ENCODE measurements at regions not wholly inside any gene's neighbourhood (a gene's known extent, or its start where the extent isn't known, plus 50 kb on each side); places are given as distances from the start of the nearest gene placed in this dataset.
"Not testable (repeated sequence)": the region's sequence is repeated elsewhere in the genome, so short reads cannot be mapped to it uniquely, and the experiment has no call there.

DNA sequence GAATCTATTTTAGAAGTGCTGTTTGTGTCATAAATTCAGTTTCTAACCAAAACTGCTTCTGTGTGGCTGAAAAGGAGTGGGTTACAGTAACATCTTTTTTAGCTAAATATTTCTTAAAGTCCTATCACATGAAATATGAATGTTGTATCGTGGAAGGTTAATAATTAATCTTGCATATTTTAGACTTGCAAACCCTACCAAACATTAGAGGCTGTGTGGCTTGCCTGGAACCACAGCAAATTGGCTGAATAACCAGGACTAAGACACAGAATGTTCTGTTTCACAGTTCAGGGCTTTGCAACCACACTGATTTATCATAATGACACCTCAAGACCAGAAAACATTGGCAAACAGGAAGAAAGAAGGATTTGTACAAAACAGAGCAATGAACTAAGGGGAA lies 208.9 kb upstream of the CNTNAP5 start:
- no peak overlapping the region for H3K9ac ChIP-seq (ENCODE audit: low read depth, low read length)
- H3K36me3 ChIP-seq (ENCODE audit: insufficient read depth, low read length), result no peaks in the 10 kb centered on the region
- no peaks in the 10 kb centered on the region for H3K9me3 ChIP-seq (ENCODE audit: insufficient read depth, low read depth, low read length)
- no CpG with 5 or more reads among the region's 1 CpG for WGBS
- H3K4me1 ChIP-seq (ENCODE audit: insufficient read depth, low read length), result no peaks in the 10 kb centered on the region
- H3K27me3 ChIP-seq (ENCODE audit: insufficient read depth, low read length), result no peaks in the 10 kb centered on the region
- H3K4me3 ChIP-seq (ENCODE audit: low read length), result no peak overlapping the region
- H3K27ac ChIP-seq (ENCODE audit: low read depth, low read length), result no peak overlapping the region

DNA sequence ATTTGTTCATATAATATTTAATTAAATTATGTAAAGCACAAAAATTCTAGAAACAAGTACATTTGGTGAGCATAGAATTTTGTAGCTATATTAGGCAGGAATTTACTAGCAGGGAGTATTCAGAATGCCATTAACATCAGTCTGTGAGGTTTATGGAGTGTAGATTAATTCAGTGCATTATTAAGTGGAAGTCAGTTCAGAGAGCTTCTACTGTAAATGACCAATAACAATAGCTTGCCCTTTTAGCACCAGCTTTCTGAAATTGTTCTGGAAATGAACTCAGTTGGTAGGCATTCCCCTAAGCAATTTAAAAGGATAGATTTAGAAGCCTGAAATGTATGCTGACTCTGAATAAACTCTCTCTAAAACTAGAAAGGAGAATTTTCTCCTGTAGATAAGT lies 208.2 kb upstream of the CNTNAP5 start:
- H3K4me1 ChIP-seq (ENCODE audit: insufficient read depth, low read length), result no peaks in the 10 kb centered on the region
- no peaks in the 10 kb centered on the region for H3K27me3 ChIP-seq (ENCODE audit: insufficient read depth, low read length)
- H3K4me3 ChIP-seq (ENCODE audit: low read length), result no peak overlapping the region
- no peaks in the 10 kb centered on the region for H3K36me3 ChIP-seq (ENCODE audit: insufficient read depth, low read length)
- H3K9me3 ChIP-seq (ENCODE audit: insufficient read depth, low read depth, low read length), result no peaks in the 10 kb centered on the region
- H3K9ac ChIP-seq (ENCODE audit: low read depth, low read length), result no peak overlapping the region
- no peak overlapping the region for H3K27ac ChIP-seq (ENCODE audit: low read depth, low read length)

- Histone ChIP-seq H3K4me3 (ENCODE audit: low read length) (no peak overlapping the region), H3K9me3 (ENCODE audit: insufficient read depth, low read depth, low read length) (0 out of 2 replicates have a peak, but pooled peaks cover 4% of the 10 kb centered on the region), H3K9ac (ENCODE audit: low read depth, low read length) (no peak overlapping the region), H3K4me1 (ENCODE audit: insufficient read depth, low read length) (no peaks in the 10 kb centered on the region), H3K27me3 (ENCODE audit: insufficient read depth, low read length) (no peaks in the 10 kb centered on the region), H3K27ac (ENCODE audit: low read depth, low read length) (no peak overlapping the region), H3K36me3 (ENCODE audit: insufficient read depth, low read length) (no peaks in the 10 kb centered on the region)
- 97% methylated on average over 26 of the region's 26 CpGs for WGBS
Observed at GRCh38 chr2:123826729-123827271, 198.3 kb upstream of the CNTNAP5 start.

DNA sequence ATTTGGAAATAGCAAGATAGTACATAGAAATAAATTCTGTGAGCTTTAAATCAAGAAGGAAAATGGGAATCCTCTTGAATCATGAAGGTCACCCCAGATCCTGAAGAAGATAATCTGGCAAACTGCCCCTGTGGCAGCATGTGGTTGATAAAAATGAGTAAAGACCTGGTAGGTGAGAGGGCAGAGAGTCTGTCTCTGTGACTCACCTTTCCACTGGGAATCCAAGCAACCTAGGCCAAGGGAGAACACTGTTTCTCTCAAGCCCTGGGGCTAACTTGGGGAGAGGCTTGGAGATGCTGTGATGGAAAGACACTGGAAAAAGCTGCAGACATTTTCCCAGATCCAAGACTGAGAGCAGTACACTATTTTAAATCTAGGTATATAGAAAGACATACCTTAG lies 185.8 kb upstream of the CNTNAP5 start:
- Histone ChIP-seq H3K4me1 (ENCODE audit: insufficient read depth, low read length) (no peaks in the 10 kb centered on the region), H3K4me3 (ENCODE audit: low read length) (no peak overlapping the region), H3K36me3 (ENCODE audit: insufficient read depth, low read length) (no peaks in the 10 kb centered on the region), H3K27ac (ENCODE audit: low read depth, low read length) (no peak overlapping the region), H3K9me3 (ENCODE audit: insufficient read depth, low read depth, low read length) (0 out of 2 replicates have a peak, but pooled peaks cover 6% of the 10 kb centered on the region), H3K9ac (ENCODE audit: low read depth, low read length) (no peak overlapping the region), H3K27me3 (ENCODE audit: insufficient read depth, low read length) (no peaks in the 10 kb centered on the region)

GRCh38 chr2:123840016-123840415 lies 185.1 kb upstream of the CNTNAP5 start:
- Histone ChIP-seq H3K4me3 (ENCODE audit: low read length) (no peak overlapping the region), H3K27me3 (ENCODE audit: insufficient read depth, low read length) (no peaks in the 10 kb centered on the region), H3K27ac (ENCODE audit: low read depth, low read length) (no peak overlapping the region), H3K4me1 (ENCODE audit: insufficient read depth, low read length) (no peaks in the 10 kb centered on the region), H3K9ac (ENCODE audit: low read depth, low read length) (no peak overlapping the region), H3K9me3 (ENCODE audit: insufficient read depth, low read depth, low read length) (0 out of 2 replicates have a peak, but pooled peaks cover 6% of the 10 kb centered on the region), H3K36me3 (ENCODE audit: insufficient read depth, low read length) (no peaks in the 10 kb centered on the region)

DNA sequence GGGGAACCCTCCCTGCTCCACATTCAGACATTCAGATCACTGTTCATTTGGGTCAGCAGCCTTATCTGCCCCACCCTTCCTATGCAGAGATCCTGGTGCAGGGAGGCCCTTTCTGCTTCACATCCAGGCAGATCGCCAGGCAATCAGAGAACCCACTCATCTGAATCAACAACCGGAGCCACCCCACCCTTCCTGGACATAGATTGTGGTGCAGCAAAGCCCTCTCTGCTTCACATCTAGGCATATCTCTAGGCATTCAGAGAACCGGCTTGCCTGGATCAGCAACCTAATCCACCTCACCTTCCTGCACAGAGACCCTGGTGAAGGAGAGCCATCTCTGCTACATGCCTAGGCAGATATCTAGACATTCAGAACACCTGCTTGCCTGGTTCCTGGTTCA lies 184.5 kb upstream of the CNTNAP5 start:
- Histone ChIP-seq H3K4me3 (ENCODE audit: low read length) (no peak overlapping the region), H3K9me3 (ENCODE audit: insufficient read depth, low read depth, low read length) (0 out of 2 replicates have a peak, but pooled peaks cover 6% of the 10 kb centered on the region), H3K4me1 (ENCODE audit: insufficient read depth, low read length) (no peaks in the 10 kb centered on the region), H3K36me3 (ENCODE audit: insufficient read depth, low read length) (no peaks in the 10 kb centered on the region), H3K9ac (ENCODE audit: low read depth, low read length) (no peak overlapping the region), H3K27me3 (ENCODE audit: insufficient read depth, low read length) (no peaks in the 10 kb centered on the region), H3K27ac (ENCODE audit: low read depth, low read length) (no peak overlapping the region)
- 96% methylated on average over 3 of the region's 3 CpGs for WGBS

GRCh38 chr2:123851281-123851680 lies 173.8 kb upstream of the CNTNAP5 start:
- 80% methylated on average over 1 of the region's 1 CpG for WGBS
- peaks cover 17% of the 10 kb centered on the region; the same call in 1 of the 2 replicates for H3K9me3 ChIP-seq (ENCODE audit: insufficient read depth, low read depth, low read length)
- no peak overlapping the region for H3K27ac ChIP-seq (ENCODE audit: low read depth, low read length)
- no peak overlapping the region for H3K4me3 ChIP-seq (ENCODE audit: low read length)
- no peaks in the 10 kb centered on the region for H3K27me3 ChIP-seq (ENCODE audit: insufficient read depth, low read length)
- H3K4me1 ChIP-seq (ENCODE audit: insufficient read depth, low read length), result no peaks in the 10 kb centered on the region
- no peak overlapping the region for H3K9ac ChIP-seq (ENCODE audit: low read depth, low read length)
- H3K36me3 ChIP-seq (ENCODE audit: insufficient read depth, low read length), result no peaks in the 10 kb centered on the region

DNA sequence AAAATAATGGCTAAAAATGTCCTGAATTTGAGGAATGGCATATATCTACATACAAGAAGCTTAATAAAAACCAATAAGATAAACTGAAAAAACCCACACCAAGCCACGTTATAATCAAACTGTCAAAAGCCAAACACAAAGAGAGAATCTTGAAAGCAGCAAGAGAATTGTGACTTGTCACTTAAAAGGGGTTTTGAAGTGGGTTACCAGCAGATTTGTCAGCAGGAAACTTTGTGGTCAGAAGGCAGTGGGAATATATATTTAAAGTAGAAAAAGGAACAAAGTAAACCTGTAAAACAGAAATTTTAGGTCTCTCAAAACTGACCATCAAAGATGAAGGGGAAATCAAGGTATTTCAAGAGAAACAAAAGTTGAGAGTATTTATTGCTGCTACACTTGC lies 171.9 kb upstream of the CNTNAP5 start:
- Histone ChIP-seq H3K27ac (ENCODE audit: low read depth, low read length) (no peak overlapping the region), H3K9ac (ENCODE audit: low read depth, low read length) (no peak overlapping the region), H3K36me3 (ENCODE audit: insufficient read depth, low read length) (no peaks in the 10 kb centered on the region), H3K4me1 (ENCODE audit: insufficient read depth, low read length) (no peaks in the 10 kb centered on the region), H3K4me3 (ENCODE audit: low read length) (no peak overlapping the region), H3K27me3 (ENCODE audit: insufficient read depth, low read length) (no peaks in the 10 kb centered on the region), H3K9me3 (ENCODE audit: insufficient read depth, low read depth, low read length) (peaks cover 17% of the 10 kb centered on the region; the same call in 1 of the 2 replicates)
- 85% methylated on average over 1 of the region's 1 CpG for WGBS

GRCh38 chr2:123859031-123859430 lies 166.1 kb upstream of the CNTNAP5 start:
- not testable (repeated sequence) for H3K4me3 ChIP-seq (ENCODE audit: low read length); H3K27ac ChIP-seq (ENCODE audit: low read depth, low read length); H3K36me3 ChIP-seq (ENCODE audit: insufficient read depth, low read length); H3K9ac ChIP-seq (ENCODE audit: low read depth, low read length); H3K9me3 ChIP-seq (ENCODE audit: insufficient read depth, low read depth, low read length); H3K4me1 ChIP-seq (ENCODE audit: insufficient read depth, low read length); H3K27me3 ChIP-seq (ENCODE audit: insufficient read depth, low read length)

GRCh38 chr2:123864416-123864815 lies 160.7 kb upstream of the CNTNAP5 start:
- Histone ChIP-seq H3K4me1 (ENCODE audit: insufficient read depth, low read length) (no peaks in the 10 kb centered on the region), H3K27me3 (ENCODE audit: insufficient read depth, low read length) (no peaks in the 10 kb centered on the region), H3K9ac (ENCODE audit: low read depth, low read length) (no peak overlapping the region), H3K4me3 (ENCODE audit: low read length) (no peak overlapping the region), H3K9me3 (ENCODE audit: insufficient read depth, low read depth, low read length) (no peaks in the 10 kb centered on the region), H3K36me3 (ENCODE audit: insufficient read depth, low read length) (no peaks in the 10 kb centered on the region), H3K27ac (ENCODE audit: low read depth, low read length) (no peak overlapping the region)
- WGBS, result 90% methylated on average over 1 of the region's 1 CpG

DNA sequence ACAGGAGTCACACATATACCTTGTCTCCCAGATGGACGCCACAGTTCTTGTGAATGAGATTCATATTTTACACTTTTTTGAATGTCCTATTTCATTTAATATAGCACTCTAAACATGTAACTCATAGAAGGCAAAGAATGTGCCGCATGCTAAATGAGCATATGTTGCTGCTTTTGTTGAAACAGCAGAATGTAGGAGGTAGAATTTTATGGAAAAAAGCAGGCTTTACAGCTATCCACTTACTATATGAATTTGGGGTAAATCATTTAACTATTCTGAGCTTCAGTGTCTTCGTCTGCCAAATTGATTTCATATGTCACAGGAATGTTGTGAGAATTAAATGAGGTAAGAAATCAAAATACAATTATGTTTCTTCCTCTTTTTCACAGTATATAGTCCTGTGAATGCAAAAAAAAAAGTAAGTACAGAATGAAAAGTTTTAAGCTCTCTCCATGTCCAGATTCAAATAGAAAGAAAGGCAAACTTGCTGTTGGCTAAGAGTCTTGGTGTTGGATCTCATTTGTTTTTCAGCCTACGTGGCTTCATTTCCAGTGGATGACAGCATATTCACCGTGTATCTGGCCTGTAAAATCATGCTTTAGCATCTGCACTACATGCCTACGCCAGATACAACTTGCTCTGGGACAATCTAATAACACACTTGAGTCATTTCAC lies 154.7 kb upstream of the CNTNAP5 start:
- no peaks in the 10 kb centered on the region for H3K9me3 ChIP-seq (ENCODE audit: insufficient read depth, low read depth, low read length)
- no peaks in the 10 kb centered on the region for H3K36me3 ChIP-seq (ENCODE audit: insufficient read depth, low read length)
- no peaks in the 10 kb centered on the region for H3K27me3 ChIP-seq (ENCODE audit: insufficient read depth, low read length)
- WGBS, result 93% methylated on average over 4 of the region's 6 CpGs
- peaks cover 9% of the 10 kb centered on the region; the same call in 1 of the 2 replicates for H3K4me1 ChIP-seq (ENCODE audit: insufficient read depth, low read length)
- H3K4me3 ChIP-seq (ENCODE audit: low read length), result no peak overlapping the region
- H3K9ac ChIP-seq (ENCODE audit: low read depth, low read length), result no peak overlapping the region
- no peak overlapping the region for H3K27ac ChIP-seq (ENCODE audit: low read depth, low read length)

GRCh38 chr2:123870881-123871276 lies 154.2 kb upstream of the CNTNAP5 start:
- WGBS, result 92% methylated on average over 4 of the region's 4 CpGs
- H3K27me3 ChIP-seq (ENCODE audit: insufficient read depth, low read length), result no peaks in the 10 kb centered on the region
- H3K27ac ChIP-seq (ENCODE audit: low read depth, low read length), result no peak overlapping the region
- no peak overlapping the region for H3K4me3 ChIP-seq (ENCODE audit: low read length)
- H3K36me3 ChIP-seq (ENCODE audit: insufficient read depth, low read length), result no peaks in the 10 kb centered on the region
- H3K4me1 ChIP-seq (ENCODE audit: insufficient read depth, low read length), result peaks cover 9% of the 10 kb centered on the region; the same call in 1 of the 2 replicates
- no peaks in the 10 kb centered on the region for H3K9me3 ChIP-seq (ENCODE audit: insufficient read depth, low read depth, low read length)
- no peak overlapping the region for H3K9ac ChIP-seq (ENCODE audit: low read depth, low read length)

All from HUES64 (cell line).